ENCODE measurements at regions not wholly inside any gene's neighbourhood (a gene's known extent, or its start where the extent isn't known, plus 50 kb on each side); places are given as distances from the start of the nearest gene placed in this dataset.

GRCh38 chr19:32171719-32172151, 173.7 kb upstream of the ZNF507 start:
- H3K27ac ChIP-seq (ENCODE audit: low read depth, low read length): no peak overlapping the region
- no peak overlapping the region for H2AFZ ChIP-seq (ENCODE audit: low read length)
- no peak overlapping the region for H3K23ac ChIP-seq (ENCODE audit: insufficient read length)
- no peak overlapping the region for H2BK12ac ChIP-seq (ENCODE audit: low read depth, low read length)
- no peak overlapping the region for H2BK15ac ChIP-seq (ENCODE audit: low read length)
- H4K5ac ChIP-seq (ENCODE audit: insufficient read length, low read depth, low read length): no peak overlapping the region
- no peaks in the 10 kb centered on the region for H3K9me3 ChIP-seq (ENCODE audit: insufficient read depth in 2 of 2, low read depth in 1 of 2, low read length in 1 of 2)
- no peak overlapping the region for H2BK20ac ChIP-seq (ENCODE audit: low read length)
- FAIRE-seq (no peak), DNase-seq (ENCODE audit: low read depth in 1 of 2, low spot score in 2 of 2) (no peak)
- no peaks in the 10 kb centered on the region for H3K23me2 ChIP-seq (ENCODE audit: low read depth, low read length)
- H4K20me1 ChIP-seq (replicated peaks in 1 of 2; ENCODE audit: control insufficient read depth in 1 of 2, insufficient read depth in 2 of 2, low read length in 2 of 2): no peaks in the 10 kb centered on the region
- H3K9ac ChIP-seq (replicated peaks in 1 of 4; ENCODE audit: extremely low read depth in 1 of 4, low read depth in 3 of 4, low read length in 3 of 4): no peak overlapping the region
- H2AK5ac ChIP-seq (ENCODE audit: low read depth, low read length): no peak overlapping the region
- no peak overlapping the region for H3K4ac ChIP-seq (replicated peaks; ENCODE audit: insufficient read length, low read depth, low read length)
- ChIA-PET POLR2A (ENCODE audit: partially characterized antibody) (no interaction called here), CTCF (ENCODE audit: partially characterized antibody) (interaction anchor here (1.6 kb wide), 1 partner anchor 52 kb away, joined by 3 read pairs; no protein-coding TSS in a partner anchor)
- H4K8ac ChIP-seq (ENCODE audit: extremely low read depth, insufficient read depth, low read length): no peak overlapping the region
- H3K4me1 ChIP-seq (replicated peaks in 1 of 4; ENCODE audit: control insufficient read depth in 3 of 4, insufficient read depth in 4 of 4, low read length in 3 of 4): peaks cover 0 to 7% (median 0%) of the 10 kb centered on the region in 4 experiments; a peak in 2 of 7 replicates
- H3K56ac ChIP-seq (replicated peaks; ENCODE audit: insufficient read length, low read depth, low read length): no peak overlapping the region
- H4K91ac ChIP-seq (replicated peaks; ENCODE audit: insufficient read length, low read length): no peak overlapping the region
- H3K4me2 ChIP-seq (ENCODE audit: insufficient read depth in 1 of 2, low read depth in 2 of 2, low read length in 2 of 2): no peak overlapping the region
- no peak overlapping the region for H3K18ac ChIP-seq (ENCODE audit: extremely low read depth, low read length)
- no peaks in the 10 kb centered on the region for H3K79me2 ChIP-seq (ENCODE audit: control insufficient read depth in 1 of 2, insufficient read depth in 2 of 2, low read length in 2 of 2)
- no peaks in the 10 kb centered on the region for H3K79me1 ChIP-seq (ENCODE audit: low read depth, low read length)
- no peak overlapping the region for H2BK5ac ChIP-seq (ENCODE audit: low read depth, low read length)
- H3K4me3 ChIP-seq (ENCODE audit: extremely low read depth in 1 of 4, insufficient read depth in 2 of 4, low read depth in 3 of 4, low read length in 4 of 4): no peak overlapping the region
- TF ChIP-seq NRF1 (IDR thresholded peaks at IDR 0.05; ENCODE audit: low read depth, low read length) (no peak), HDAC2 (IDR thresholded peaks at IDR 0.05; ENCODE audit: borderline replicate concordance in 1 of 2, low read depth in 2 of 2, low read length in 2 of 2) (no peak), ZNF274 (IDR thresholded peaks at IDR 0.05; ENCODE audit: borderline replicate concordance, extremely low read depth, low read length) (no peak), RNF2 (IDR thresholded peaks at IDR 0.05; ENCODE audit: borderline replicate concordance, low read depth, low read length, missing control alignments, poor library complexity, severe bottlenecking) (no peak), TAF1 (IDR thresholded peaks at IDR 0.05; ENCODE audit: low read depth, low read length) (no peak), CHD2 (IDR thresholded peaks at IDR 0.05; ENCODE audit: low read length) (no peak), EGR1 (IDR thresholded peaks at IDR 0.05; ENCODE audit: borderline replicate concordance, low read depth, low read length) (no peak), MAX (IDR thresholded peaks at IDR 0.05) (no peak)
- H3K27me3 ChIP-seq (replicated peaks in 1 of 4; ENCODE audit: control insufficient read depth in 3 of 4, extremely low read depth in 1 of 4, insufficient read depth in 3 of 4, low read length in 3 of 4): no peaks in the 10 kb centered on the region
- WGBS, 2 experiments (ENCODE audit: extremely low coverage in 1 of 2, insufficient coverage in 1 of 2, insufficient read length in 1 of 2, insufficient replicate concordance in 2 of 2, low coverage in 1 of 2, low lambda C conversion rate in 2 of 2, missing lambda C conversion rate in 1 of 2): 93% methylated on average over 11 of the region's 12 CpGs; no CpG with 5 or more reads in 1 of the 2 experiments
- no peak overlapping the region for H2BK120ac ChIP-seq (replicated peaks; ENCODE audit: low read depth, low read length)
- H3K36me3 ChIP-seq (ENCODE audit: control insufficient read depth in 2 of 4, insufficient read depth in 4 of 4, low read length in 3 of 4): no peaks in the 10 kb centered on the region
- no peak overlapping the region for H3K14ac ChIP-seq (ENCODE audit: insufficient read length)
